Fibroblast of skin of right biceps (primary cell): ENCODE measurements at regions not wholly inside any gene's neighbourhood (a gene's known extent, or its start where the extent isn't known, plus 50 kb on each side); places are given as distances from the start of the nearest gene placed in this dataset.

Experiments
- DNase-seq: peaks from one replicate; pipeline ENCODE4 v3.0.0-alpha.2; 2013

DNA sequence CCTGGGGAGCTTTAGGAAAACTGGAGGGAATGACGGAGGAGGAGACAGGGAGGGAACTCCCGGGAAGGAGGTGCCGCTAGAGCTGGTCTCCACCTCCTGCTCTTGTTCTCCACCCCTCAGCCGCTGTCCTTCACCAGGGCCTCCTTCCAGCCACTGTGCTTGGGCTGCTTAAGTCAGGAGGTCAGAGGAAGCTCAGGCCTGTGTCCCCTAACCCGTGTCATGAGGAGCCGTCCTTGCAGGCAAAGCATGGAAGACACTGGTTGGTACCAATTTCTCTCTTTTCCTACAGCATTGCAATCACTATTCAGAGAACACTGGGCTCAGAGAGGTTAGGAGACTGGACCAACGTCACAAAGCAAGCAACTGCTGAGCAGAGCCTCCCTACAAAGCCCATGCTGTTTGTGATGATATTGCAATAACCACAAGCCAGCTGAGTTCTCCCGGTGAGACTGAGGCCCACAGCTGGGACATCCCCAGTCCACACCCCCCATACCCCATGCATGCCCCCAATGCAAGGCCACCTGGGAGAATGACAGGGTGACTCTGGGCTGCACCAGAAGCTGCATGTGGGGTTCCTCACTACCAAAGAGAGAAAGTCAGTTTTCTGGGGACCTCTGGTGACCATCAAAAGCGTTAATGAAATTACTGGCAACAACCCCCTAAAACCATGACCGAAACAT lies 427.5 kb downstream of the NPHP4 start:
- DNase-seq: no peak

DNA sequence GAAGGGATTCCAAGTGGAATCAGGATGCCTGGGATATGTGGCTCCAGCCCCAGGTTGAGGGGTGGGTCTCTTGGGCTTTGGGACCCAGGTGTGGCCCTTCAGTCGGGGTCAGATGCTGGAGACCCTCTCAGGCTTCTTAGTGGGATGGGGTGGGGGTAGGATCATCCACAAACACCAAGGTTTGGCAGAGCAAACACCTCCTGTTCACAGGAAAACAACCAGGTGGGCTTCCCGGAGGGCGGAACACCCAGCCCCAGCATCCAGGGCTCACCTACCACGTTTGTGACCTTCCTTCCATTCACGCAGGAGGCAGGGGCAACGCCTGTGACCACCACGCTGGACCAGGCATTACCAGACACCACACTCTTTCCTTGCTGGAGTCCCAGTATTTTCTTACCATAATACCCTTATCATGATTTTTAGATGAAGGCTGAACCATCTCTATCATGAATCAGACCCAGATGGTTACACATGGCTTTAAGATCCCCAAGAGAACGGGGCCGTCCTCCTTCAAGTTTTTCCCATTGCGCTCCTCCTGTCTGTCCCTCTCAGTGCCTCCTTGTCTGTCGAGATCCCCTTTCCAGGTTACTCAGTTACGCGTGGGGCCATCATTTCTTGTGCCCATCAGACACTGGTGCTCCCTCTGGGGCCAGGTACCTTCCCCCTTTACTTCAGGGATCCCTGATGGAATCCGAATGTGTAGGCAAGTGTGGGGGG lies 428.2 kb downstream of the NPHP4 start:
- no peak for DNase-seq

DNA sequence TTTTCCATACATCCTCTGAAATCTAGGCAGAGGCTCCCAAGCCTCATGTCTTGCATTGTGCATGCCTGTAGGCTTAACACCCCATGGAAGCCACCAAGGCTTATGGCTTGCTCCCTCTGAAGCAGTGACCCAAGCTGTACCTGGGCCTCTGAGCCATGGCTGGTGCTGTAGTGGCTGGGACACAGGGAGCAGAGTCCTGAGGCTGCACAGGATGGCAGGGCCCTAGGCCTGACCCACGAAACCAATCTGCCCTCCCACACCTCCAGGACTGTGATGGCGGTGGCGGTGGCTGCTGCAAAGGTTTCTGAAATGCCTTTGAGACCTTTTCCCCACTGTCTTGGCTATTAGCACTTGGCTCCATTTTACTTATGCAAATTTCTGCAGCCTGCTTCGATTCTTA lies 429.5 kb downstream of the NPHP4 start:
- no peak for DNase-seq

DNA sequence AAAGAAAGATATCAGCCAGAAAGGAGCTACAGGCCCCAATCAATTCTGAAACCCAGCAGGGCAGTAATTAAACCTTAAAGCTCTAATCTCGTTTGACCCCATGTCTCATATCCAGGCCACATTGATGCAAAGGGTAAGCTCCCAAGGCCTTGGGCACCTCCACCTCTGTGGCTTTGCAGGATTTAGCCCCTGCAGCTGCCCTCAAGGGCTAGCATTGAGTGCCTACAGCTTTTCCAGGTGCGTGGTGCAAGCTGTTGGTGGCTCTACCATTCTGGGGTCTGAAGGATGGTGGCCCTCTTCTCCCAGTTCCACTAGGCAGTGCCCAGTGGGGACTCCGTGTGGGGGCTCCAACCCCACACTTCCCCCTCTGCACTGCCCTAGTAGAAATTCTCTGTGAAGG lies 429.9 kb downstream of the NPHP4 start:
- DNase-seq: no peak

DNA sequence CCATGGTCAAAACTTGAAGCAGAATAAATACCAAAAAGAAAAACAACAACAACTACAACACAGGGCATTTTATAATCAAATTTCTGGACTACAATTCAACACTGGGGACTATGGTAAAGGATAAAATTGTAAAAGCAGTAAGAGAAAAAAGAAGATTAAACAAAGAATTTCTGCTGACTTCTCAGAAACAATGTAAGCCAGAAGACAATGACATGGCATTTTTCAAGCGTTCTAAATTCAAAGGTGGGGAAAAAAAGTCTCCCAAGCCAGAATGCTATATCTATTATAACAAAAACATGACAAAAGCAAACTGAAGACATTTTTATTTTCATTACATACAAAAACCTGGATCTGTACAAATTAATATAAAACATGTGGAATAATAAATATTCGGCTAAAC lies 433.1 kb downstream of the NPHP4 start:
- no peak for DNase-seq

GRCh38 chr1:5555853-5556252 lies 436.4 kb downstream of the NPHP4 start:
- no peak for DNase-seq

DNA sequence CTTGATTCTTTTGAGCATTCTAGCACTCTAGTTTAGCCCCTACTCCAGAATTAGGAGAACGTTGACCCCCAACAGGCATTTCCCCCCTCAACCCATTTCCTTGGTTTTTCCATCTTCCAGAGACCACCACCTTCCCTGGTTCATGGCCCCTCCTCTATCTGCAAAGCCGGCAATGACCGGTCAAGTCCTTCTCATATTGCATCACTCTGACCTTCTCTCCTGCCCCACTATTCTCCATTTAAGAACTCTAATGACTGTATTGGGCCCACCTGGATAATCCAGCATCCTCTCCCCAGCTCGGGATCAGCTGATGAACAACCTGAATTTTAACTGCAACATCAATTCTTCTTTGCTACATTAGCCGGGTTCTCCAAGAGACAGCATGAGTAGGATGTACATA lies 437.4 kb downstream of the NPHP4 start:
- no peak for DNase-seq

- DNase-seq: no peak
These were observed 438.1 kb downstream of the NPHP4 start for GRCh38 chr1:5554111-5554510.

DNA sequence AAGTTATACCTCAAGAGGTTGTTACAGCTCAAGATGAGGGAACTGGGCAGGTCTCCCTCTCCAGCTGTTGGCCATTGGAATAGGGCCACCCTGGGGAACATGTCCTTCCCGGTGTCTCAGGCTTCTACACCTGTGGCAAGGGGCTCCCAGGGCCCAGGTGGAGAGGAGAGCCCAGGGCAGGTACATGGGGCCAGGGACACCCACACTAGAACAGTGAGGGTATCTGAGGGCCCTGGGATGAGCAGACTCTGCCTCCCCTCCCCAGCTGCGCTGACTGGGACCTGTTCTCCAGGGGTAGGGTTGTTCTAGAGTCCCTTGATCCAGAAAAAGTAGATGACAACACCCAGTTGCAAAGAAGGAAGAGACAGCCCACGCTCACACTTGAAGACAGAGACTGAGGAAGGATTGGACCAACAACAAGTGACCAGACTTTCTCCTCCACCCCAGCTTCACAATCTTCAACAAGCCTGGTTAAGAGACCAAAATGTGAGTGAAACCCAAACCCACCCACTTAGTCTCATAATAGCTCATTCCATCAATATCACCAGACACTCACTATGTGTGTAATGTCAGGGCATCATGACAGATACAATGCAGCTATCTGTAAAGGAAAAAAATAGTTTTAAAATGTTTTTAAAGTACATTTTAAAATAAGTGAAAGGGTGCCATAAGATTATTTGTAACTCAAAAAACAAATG lies 439.3 kb downstream of the NPHP4 start:
- no peak for DNase-seq

DNA sequence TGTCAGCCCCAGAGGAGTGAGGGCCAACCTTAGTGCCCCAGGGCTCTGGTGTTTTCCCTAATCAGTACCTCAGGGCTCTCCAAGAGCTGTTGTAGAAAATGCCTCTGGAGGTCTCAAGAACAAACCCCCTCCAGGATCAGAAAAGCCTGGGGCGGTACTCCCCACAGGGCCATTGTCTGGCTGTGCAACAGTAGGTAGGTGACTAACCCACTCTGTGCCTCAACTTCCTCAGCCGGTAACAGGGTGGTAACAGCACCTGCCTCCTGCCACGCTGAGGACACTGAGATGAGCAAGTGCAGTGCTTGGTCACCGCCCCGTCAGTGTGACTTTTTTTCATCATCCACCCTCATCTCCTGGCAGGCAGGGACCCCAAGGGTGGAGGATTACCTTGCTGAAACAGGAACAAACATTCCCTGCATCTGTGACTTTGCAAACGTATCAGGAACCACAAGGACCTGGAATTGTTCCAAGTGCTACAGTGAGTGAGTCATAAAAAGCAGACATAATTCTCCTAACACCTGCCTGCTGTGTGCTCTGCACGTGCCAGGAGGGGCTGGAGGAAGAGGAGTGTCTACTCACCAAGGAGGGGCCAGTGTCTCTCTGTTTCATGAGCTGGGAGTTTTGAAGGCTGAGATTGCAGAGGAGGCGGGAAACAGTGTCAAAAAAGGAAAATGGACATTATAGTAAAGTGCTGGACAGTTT lies 440.8 kb downstream of the NPHP4 start:
- DNase-seq: no peak

DNA sequence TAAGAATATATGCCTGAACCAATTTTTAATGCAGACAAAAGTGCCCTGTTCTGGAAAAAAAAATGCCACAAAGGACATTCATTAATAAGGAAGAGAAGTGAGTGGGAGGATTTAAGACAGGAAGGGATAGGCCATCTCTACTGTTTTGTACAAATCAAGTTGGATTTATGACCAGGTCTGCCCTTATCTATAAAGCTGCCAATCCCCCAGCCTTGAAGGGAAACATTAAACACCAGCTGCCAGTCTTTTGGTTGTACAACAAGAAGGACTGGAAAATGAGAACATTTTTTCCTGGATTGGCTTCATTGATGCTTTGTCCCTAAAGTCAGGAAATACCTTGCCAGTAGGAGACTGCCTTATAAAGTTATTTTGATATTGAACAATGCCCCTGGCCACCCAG lies 444.0 kb downstream of the NPHP4 start:
- DNase-seq: no peak

DNA sequence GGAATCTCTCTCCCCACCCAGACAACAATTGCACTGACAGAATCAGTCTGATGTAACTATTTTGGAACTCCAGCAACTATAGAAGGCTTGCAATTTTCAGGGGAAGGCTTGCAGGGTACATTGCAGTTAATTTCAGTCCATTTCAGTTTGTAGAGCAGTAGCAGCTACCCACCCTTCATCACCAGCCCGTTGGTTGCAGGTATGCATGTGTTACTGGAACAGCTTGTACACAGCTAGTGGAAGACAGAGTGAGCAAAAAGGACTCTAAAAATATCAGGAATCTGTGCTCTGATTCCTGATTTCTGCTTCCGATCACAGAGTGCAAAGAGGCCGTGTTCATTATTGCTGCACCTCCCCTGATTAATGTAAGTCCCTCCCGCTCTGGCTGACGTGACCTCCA lies 449.0 kb downstream of the NPHP4 start:
- DNase-seq: no peak

- DNase-seq: no peak
These were observed 459.4 kb downstream of the NPHP4 start for GRCh38 chr1:5532811-5533210.

- no peak for DNase-seq
These were observed 465.2 kb downstream of the NPHP4 start for GRCh38 chr1:5526822-5527551.

- no peak for DNase-seq
These were observed 465.9 kb downstream of the NPHP4 start for GRCh38 chr1:5526385-5526750.

GRCh38 chr1:5525597-5526384 lies 466.4 kb downstream of the NPHP4 start:
- no peak for DNase-seq

DNA sequence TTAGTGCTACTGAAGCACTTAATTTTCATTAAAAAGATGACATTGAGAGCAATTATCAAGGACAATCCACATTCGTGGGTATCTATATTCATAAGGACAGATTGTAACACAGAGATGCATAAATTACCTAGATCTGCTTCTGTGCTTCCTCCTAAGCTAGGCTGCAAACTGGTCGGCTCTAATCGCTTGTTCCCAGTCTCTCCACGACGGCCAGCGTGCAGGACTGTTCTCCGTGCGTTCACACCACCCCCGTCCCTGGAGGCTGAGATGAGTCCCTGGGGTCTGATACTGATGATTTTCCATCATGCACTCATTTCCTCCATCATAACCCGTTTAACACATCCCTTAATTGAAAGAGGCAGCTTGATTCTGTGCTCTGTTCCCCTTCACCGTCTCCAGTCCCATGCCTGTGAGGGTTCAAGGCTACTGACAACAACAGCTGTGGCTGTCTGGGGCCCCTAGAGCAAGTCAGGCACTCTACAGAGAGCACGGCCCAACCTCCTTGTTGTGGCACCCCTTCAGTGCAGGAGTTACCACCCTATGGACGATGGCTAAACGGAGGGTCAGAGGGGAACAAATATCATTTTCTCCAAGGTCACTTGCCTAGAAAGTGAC lies 469.6 kb downstream of the NPHP4 start:
- no peak for DNase-seq

- DNase-seq: no peak
These were observed 472.7 kb downstream of the NPHP4 start for GRCh38 chr1:5519366-5520135.

GRCh38 chr1:5516756-5517155 lies 475.5 kb downstream of the NPHP4 start:
- no peak for DNase-seq

DNA sequence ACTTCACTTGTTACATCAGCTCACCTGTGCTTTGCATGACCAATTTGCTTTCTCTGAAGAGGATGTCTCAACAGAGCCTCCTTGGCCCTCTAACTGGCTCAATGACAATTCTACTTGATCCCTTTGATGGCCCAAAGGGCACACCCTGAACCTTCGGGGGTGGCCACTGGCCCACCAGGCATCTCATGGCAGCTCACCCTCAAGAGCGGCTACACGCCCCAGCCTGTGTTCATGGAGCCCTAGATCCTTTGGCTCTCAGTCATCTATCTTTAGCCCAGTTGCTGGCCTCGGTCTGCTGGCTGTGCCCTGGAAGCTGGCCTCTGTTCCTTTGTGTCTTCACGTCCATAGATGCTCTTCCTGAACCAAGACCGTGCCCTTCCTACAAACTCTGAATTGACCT lies 476.7 kb downstream of the NPHP4 start:
- no peak for DNase-seq
